ENCODE measurements at regions not wholly inside any gene's neighbourhood (a gene's known extent, or its start where the extent isn't known, plus 50 kb on each side); places are given as distances from the start of the nearest gene placed in this dataset.

DNA sequence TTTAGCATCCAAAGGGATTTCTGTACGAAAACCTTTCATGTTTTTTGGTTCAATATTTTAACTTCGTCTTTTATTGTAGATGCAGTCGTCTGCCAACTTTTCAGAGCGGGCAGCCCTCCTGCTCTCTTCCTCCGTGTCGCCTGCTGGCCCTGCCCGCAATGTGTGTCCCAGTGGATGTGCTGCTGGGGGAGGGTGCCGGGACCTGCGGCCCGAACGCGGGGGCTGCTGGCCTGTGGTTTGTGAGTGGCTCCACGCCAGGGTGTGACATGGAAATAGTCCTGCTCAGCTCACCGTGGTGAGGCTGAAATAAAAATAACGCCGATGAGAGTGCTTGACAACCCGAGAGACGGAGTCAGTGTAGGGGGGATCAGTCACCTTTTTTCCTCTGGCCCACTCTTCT lies 59.7 kb upstream of the GRPEL1 start:
- SMC1A ChIA-PET (ENCODE audit: uncharacterized antibody, unreplicated experiment): no interaction called here
- Histone ChIP-seq H4K20me1 (ENCODE audit: control insufficient read depth, insufficient read depth) (no peaks in the 10 kb centered on the region), H3K9ac (ENCODE audit: control insufficient read depth, insufficient read depth, low read length) (no peak overlapping the region), H3K4me3 (no peak overlapping the region), H3K79me2 (ENCODE audit: control insufficient read depth, insufficient read depth, low read length) (no peaks in the 10 kb centered on the region), H3K36me3 (ENCODE audit: control insufficient read depth in 2 of 2, insufficient read depth in 2 of 2, low read length in 1 of 2) (no peaks in the 10 kb centered on the region), H3K4me2 (ENCODE audit: control insufficient read depth, insufficient read depth) (no peak overlapping the region), H3K27me3 (replicated peaks in 1 of 2; ENCODE audit: control insufficient read depth in 2 of 2, insufficient read depth in 2 of 2, low read length in 1 of 2) (no peaks in the 10 kb centered on the region; a peak in 1 of 4 replicates), H3K4me1 (ENCODE audit: control insufficient read depth, insufficient read depth, low read length) (no peaks in the 10 kb centered on the region), H3K9me3 (replicated peaks; ENCODE audit: control insufficient read depth, insufficient read depth, low read length) (no peaks in the 10 kb centered on the region; the same call in 2 of the 3 replicates), H2AFZ (ENCODE audit: control insufficient read depth, low read depth, low read length) (no peak overlapping the region), H3K27ac (ENCODE audit: control insufficient read depth, insufficient read depth) (no peak overlapping the region)
- WGBS (ENCODE audit: insufficient coverage, insufficient replicate concordance, low lambda C conversion rate, missing lambda C conversion rate): 49% methylated on average over 18 of the region's 18 CpGs
- POLR2A ChIA-PET: no interaction called here
- no TSS peak for BruUV-seq (replicated peaks)
- DNase-seq (ENCODE audit: low read depth, low spot score) (no peak), ATAC-seq (no peak), FAIRE-seq (no peak)
- CTCF ChIA-PET: no interaction called here
- intact Hi-C loops (cut with micrococcal nuclease; ENCODE audit: unreplicated experiment): no loop called here
- no peak for TF ChIP-seq PRDM15 (CRISPR knock-in tag; IDR thresholded peaks at IDR 0.05)
- TF ChIP-seq, protein P1, sequence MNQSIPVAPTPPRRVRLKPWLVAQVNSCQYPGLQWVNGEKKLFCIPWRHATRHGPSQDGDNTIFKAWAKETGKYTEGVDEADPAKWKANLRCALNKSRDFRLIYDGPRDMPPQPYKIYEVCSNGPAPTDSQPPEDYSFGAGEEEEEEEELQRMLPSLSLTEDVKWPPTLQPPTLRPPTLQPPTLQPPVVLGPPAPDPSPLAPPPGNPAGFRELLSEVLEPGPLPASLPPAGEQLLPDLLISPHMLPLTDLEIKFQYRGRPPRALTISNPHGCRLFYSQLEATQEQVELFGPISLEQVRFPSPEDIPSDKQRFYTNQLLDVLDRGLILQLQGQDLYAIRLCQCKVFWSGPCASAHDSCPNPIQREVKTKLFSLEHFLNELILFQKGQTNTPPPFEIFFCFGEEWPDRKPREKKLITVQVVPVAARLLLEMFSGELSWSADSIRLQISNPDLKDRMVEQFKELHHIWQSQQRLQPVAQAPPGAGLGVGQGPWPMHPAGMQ (IDR thresholded peaks at IDR 0.05; ENCODE audit: borderline replicate concordance): no peak
- no peak for TF ChIP-seq ZNF687 (IDR thresholded peaks at IDR 0.05)
- no peak for TF ChIP-seq ESRRA (IDR thresholded peaks at IDR 0.05; ENCODE audit: low read length)
- in situ Hi-C loops (cut with MboI): no loop called here
- RAD21 ChIA-PET (ENCODE audit: unreplicated experiment): no interaction called here

Data from GM12878 (cell line).